ENCODE measurements at regions not wholly inside any gene's neighbourhood (a gene's known extent, or its start where the extent isn't known, plus 50 kb on each side); places are given as distances from the start of the nearest gene placed in this dataset.
"Not testable (repeated sequence)": the region's sequence is repeated elsewhere in the genome, so short reads cannot be mapped to it uniquely, and the experiment has no call there.

- DNase-seq, result no peak
Observed at GRCh38 chr6:18527836-18528743, 140.9 kb downstream of the RNF144B start.

- no peak for DNase-seq
Observed at GRCh38 chr6:18530201-18530600, 143.1 kb downstream of the RNF144B start.

DNA sequence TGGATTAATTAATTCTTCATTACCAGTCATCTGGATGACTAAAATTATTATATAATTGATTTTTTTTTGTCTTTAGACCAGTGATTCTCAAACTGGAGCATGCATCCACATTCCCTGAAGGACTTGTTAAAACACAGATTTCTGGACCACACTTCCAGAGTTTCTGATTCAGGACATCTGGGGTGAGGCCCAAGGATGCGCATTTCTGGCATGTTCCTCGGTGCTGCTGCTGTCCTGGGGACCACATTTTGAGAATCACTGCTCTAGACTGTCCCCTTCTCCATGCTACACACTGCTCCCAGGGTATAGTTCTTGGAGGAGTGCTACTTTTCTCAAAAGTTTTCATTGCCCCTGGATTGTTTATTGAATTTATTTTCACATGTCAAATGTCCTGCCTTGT lies 145.0 kb downstream of the RNF144B start:
- DNase-seq, result no peak

GRCh38 chr6:18533793-18534192 lies 146.6 kb downstream of the RNF144B start:
- DNase-seq, result no peak

DNA sequence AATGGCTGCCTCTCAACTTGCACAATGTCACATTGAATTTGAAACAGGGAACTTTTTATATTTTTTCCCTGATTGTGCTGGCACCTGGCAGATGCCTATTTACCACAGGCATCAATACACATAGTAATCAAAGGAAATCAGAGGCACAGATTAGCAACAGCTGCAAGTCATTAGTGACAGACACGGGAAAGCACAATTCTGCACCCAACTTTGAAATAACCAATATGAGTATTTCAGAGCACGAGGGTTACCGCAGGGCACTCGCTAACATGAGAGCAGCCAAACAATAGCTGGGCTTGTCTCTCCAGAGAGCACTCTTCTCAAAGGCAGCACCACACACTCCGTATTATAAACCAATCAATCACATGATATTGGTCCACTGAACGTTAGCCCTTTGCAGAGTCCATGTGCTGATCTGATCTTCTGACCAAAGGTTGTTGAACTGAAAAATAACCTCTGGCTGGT lies 149.5 kb downstream of the RNF144B start:
- DNase-seq, result no peak

GRCh38 chr6:18538315-18538714 lies 151.2 kb downstream of the RNF144B start:
- DNase-seq, result no peak

- DNase-seq, result no peak
Observed at GRCh38 chr6:18543051-18543450, 155.9 kb downstream of the RNF144B start.

GRCh38 chr6:18545142-18545541 lies 158.0 kb downstream of the RNF144B start:
- DNase-seq, result not testable (repeated sequence)

GRCh38 chr6:18545726-18546125 lies 158.6 kb downstream of the RNF144B start:
- DNase-seq, result no peak

DNA sequence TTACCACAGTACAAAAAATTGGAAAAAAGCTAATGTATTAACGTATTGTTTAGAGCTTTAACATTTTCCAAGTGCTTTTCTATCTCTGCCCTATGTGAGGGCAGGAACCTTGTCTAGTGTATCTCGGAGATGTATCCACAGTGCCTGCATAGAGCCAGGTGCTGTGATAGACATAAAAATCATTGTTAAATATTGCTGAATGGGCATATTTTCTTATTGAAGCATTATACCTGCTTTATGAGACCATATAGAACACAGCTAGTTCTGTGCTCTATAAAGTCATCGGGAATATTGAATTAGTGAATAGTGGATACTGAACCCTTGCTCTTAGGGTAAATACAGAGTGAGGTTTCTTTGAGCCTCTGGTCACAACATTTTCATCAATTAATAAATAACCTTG lies 163.0 kb downstream of the RNF144B start:
- DNase-seq, result no peak

DNA sequence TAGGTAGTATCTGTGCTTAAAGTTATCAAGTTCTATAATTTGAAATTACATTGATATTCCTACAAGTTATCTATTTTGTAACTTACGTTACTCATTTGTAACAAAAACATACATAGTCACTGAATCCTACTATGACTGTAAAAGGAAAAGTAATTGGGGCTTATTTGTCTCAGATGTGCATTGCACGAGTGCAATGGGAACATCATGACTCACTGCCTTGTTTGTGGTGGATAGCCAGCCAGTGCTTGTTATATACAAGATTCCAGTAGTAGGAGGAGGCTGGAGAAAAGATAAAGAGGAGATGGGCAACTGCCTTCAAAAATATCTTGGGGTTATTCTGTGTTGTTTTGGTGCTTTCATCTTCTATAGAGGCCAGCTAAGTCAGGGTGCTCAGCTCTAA lies 164.1 kb downstream of the RNF144B start:
- no peak for DNase-seq

- DNase-seq, result no peak
Observed at GRCh38 chr6:18555750-18556149, 168.6 kb downstream of the RNF144B start.

DNA sequence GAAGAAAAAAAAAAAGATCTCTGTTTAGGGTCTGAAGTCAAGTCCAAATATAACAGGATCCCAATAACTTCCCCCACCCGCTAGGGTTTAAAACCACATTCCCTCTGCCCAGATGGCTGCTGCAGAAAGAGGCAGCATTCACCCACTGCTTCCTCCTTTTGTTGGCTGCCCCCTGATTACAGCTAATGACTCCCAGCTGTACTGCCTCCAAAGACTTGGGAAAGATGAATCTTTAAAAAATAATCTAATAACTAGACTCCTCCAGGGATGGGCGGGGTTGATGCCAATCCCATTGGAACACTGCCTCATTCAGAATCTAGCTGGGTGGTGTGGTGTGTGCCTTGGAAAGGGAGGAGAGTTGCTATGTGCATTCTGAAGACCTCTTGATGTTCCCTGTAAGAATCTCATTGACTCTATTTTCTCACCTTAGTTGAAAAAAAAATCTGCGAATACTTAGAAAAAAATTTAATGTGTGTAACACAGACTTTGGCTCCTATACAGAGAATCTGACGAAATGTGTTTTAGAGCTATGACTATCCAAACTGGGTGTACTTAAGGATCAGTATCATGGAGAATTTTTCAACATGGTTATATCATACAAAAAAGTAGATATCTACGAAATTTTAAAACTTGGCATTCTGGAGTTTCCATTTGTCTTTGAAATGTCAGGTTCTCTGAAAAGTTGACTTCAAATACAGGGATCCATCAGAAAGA lies 174.0 kb downstream of the RNF144B start:
- DNase-seq, result no peak

GRCh38 chr6:18562726-18563125 lies 175.6 kb downstream of the RNF144B start:
- DNase-seq, result no peak

GRCh38 chr6:18564775-18565174 lies 177.6 kb downstream of the RNF144B start:
- DNase-seq, result no peak

- DNase-seq, result no peak
Observed at GRCh38 chr6:18565231-18565630, 178.1 kb downstream of the RNF144B start.

DNA sequence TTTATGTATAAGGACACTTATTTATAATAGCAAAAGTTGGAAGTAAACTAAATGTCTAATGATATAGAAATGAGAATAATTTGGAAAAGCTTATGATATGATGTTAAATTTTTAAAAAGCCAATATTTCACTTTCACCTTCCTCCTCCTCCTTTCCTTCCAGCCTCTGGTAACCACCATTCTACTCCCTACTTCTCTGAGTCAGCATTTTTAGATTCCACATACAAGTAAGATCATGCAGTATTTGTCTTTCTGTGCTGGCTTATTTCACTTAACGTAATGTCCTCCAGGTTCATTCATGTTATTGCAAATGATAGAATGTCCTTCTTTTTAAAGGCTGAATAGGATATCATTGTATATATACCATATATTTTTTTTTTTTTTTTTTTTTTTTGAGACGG lies 180.2 kb downstream of the RNF144B start:
- DNase-seq, result no peak

DNA sequence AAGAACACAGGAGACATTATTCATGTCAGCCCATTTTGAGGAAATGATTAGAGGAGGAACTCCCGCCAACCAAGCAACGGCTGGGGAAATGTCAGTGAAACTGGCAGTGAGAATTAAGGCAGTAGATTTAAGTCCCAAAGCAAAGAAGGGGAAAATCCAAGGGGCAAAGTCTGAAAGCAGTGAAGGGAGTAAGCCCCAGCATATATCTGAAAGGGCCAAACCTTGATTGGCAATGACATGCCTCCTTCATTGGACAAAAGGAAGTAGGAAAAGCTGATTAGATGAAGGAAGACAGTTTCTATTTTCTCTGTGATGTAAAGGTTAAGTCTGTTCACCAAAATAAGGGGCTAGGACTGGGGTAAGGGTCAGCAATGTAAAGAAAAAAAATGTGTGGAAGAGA lies 190.3 kb downstream of the RNF144B start:
- DNase-seq, result no peak

DNA sequence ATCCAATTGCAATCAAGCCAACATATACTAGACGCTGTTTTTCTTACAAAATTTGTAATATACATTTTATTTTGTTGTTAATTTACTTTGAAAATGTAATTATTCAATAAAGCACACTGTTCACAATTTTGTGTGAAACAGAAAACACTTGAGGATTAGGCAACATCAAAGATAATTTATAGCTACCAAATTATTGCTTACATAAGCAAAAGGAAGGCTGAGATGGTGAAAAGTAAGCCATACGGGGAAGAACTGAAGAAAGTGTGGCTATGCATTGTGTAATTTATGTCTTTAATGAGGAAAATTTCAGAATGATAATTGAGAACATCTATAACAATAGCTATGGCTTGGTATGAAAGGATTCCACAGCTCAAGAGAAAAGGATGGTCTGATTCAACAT lies 192.0 kb downstream of the RNF144B start:
- no peak for DNase-seq

- DNase-seq, result no peak
Observed at GRCh38 chr6:18579869-18580268, 192.7 kb downstream of the RNF144B start.

GRCh38 chr6:18584372-18584771 lies 197.2 kb downstream of the RNF144B start:
- no peak for DNase-seq

DNA sequence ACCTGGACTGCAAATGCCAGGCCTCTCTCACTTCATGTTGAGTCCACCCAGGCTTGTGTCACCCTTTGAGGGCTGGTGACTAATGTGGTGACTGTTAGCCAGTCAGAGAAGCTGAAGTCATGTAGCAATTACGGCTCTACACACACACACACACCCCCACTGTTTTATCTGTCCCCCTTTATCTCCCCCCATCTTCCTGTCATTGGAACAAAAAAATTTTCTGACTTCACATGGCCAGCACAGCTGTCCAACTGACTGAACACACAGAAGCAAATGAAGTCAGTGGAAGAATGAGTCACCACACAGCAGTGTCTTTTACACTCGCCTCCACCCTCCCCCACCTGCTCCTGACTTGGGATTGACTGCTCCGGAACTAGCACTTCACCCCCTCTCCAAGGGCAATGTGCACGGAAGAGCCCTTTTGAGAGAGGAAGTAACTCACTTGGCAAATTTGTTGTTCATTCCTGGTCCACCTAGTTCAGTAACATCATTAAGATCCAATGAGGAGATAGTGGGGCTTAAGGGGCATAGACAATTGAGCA lies 198.0 kb downstream of the RNF144B start:
- peak; percentile 27 for DNase-seq

GRCh38 chr6:18586133-18586532 lies 199.0 kb downstream of the RNF144B start:
- DNase-seq, result no peak
